GM12874 (cell line): ENCODE measurements at regions not wholly inside any gene's neighbourhood (a gene's known extent, or its start where the extent isn't known, plus 50 kb on each side); places are given as distances from the start of the nearest gene placed in this dataset.

Source experiments
- TF ChIP-seq, protein P1 (sequence below): IDR thresholded peaks from 2 replicates; pipeline ENCODE4 v1.5.1; 2011; ENCODE audit warnings: low read depth, mild to moderate bottlenecking, control low read depth, low read length, moderate library complexity; ENCODE audit not compliant: insufficient read depth

DNA sequence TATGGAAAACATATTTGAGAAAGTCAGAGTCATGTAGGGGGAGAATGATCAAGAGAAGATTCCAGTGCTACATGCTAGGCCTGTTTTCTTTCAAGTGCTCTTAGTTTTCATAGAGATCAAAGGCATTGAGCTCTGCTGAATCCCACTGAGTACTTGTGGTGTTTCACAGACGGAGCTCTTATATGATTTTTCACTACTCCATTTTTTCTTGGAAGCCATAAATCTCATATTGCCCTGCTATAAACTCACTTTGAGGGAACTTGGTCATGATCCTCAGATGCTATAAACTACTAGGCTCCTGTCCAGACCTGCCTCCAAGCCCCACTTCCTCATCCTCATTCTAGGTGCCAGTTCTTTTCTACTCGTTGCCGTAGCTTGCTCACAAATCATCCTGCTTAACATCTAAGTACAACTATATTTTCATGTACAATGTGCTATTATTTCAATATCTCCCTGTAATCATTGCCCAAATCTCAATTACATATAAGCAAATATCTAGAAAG, 180.8 kb upstream of the CCDC179 start:
- TF ChIP-seq, protein P1, sequence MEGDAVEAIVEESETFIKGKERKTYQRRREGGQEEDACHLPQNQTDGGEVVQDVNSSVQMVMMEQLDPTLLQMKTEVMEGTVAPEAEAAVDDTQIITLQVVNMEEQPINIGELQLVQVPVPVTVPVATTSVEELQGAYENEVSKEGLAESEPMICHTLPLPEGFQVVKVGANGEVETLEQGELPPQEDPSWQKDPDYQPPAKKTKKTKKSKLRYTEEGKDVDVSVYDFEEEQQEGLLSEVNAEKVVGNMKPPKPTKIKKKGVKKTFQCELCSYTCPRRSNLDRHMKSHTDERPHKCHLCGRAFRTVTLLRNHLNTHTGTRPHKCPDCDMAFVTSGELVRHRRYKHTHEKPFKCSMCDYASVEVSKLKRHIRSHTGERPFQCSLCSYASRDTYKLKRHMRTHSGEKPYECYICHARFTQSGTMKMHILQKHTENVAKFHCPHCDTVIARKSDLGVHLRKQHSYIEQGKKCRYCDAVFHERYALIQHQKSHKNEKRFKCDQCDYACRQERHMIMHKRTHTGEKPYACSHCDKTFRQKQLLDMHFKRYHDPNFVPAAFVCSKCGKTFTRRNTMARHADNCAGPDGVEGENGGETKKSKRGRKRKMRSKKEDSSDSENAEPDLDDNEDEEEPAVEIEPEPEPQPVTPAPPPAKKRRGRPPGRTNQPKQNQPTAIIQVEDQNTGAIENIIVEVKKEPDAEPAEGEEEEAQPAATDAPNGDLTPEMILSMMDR: no peak

DNA sequence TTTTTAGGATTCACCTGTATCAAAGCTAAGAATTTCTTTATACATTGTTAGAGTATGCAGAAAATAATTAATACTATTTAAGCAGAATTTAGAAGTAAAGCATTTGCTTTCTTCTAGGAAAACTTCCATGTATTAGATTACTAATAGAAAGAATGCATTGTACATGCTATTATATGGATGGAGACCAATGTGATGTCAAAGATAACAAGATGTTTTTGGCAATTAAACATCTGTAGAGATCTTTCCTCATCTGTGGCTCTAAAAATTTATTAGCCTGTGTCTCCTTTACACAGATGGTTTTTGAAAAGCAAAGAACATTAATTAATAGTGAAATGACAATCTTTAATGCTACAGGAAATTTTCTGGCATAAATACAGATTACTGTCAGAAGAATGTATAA, 198.4 kb upstream of the CCDC179 start:
- TF ChIP-seq, protein P1: no peak

DNA sequence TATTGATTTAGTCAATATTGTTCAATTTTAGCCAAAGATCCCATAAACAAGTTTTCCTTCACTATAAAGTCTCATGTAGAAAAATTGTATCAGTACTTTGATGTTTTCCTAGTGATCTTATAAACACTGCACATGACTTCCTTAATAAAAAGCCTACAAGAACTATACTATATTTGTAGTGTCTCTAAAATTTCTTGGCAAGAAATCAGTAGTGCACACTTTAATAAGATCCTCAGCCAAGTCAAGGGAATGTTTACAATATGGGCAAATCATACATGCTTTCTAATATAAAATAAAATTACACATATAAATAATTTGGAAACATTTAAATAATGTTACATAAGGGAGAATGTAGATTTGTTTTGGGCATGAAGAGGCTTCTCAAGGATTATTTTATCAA, 203.0 kb upstream of the CCDC179 start:
- TF ChIP-seq, protein P1: no peak

DNA sequence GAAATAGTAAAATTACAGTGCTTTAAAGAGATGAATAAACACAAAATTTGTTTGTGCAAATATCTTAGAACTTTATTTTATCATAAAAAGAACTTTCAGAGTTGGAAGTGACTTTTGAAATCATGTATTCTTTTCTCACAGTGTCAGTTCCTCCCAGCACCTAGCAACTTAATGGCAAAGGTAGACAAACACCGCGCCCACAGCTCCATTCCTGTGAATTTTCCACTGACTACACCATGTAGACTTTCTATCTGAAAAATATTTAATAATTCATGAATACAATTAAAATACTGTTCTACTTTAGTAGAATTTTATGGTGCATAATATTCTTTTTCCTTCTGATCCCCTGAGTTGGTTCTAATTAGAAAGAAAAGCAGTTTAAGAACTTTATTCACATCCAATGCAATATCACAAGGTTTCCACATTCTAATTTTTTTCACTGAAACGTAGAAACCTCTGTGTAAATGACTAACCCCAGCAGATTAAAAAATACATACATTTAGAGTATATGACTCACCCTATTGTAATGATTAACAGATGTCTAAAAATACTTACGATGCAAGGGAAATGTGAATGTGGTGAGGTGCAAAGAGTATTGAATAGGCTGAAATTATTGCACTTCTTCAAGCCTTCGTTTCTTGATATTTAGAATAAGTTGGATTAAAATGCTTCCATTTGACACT, 218.2 kb upstream of the CCDC179 start:
- TF ChIP-seq, protein P1: no peak

DNA sequence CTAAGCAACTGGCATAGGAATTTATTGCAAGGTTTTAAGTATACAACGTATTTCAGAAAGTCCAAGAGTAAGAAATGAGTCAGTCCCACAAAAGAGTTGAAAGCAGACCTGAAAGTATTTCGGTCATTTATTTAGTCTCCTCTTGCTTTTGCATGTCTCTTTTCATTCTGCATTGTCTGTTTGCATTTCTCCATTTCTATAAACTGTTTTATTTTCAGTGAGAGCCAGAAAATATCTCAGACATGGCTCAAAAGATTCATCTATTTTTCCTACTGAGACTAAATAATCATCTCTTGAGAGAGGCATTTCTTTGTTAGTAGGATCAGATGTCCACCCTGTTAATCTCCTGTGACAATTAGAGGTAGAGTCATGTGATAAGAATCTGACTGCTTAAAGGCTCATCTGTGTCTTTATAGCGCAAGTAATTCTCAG, 219.1 kb upstream of the CCDC179 start:
- TF ChIP-seq, protein P1: no peak

DNA sequence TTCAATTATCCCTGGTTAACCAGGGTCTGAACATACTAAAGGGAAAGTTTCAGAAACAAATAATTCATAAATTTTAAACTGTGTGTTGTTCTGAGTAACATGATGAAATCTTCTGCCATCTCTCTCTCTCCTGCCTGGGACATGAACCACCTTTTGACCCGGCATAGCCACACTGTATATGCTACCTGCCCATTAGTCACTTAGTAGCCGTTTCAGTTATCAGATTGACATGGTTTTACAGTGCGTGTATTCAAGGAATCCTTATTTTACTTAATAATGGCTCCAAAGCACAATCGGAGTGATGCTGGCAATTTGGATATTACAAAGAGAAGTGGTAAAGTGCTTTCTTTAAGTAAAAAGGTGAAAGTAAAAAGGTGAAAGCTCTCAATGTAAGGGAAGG, 227.1 kb upstream of the CCDC179 start:
- TF ChIP-seq, protein P1: no peak

DNA sequence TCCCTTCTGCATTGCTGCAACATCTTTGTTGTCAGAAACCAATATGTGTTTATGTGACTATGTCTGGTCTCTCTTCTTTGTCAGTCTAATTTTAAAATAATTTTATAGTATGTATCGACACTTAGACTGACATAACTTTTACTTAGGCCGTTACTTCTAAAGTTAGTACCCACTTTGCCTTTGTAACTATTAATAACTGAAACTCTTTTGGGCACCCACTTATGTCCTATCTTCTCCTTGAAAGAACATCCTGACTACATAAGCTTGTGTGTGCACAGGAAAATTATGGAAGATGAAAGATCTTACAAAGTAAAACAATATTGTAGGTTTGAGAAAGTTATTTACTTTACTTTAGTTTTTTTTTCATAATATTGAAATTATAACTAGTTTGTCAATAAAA, 230.4 kb upstream of the CCDC179 start:
- TF ChIP-seq, protein P1: no peak
